HG02943 (cell line): ENCODE measurements at regions not wholly inside any gene's neighbourhood (a gene's known extent, or its start where the extent isn't known, plus 50 kb on each side); places are given as distances from the start of the nearest gene placed in this dataset.

ENCODE experiments used
- ATAC-seq: cut with Tn5 transposase; IDR thresholded peaks from one replicate; pipeline ENCODE4 v1.9.1; 2021; ENCODE audit warnings: mild to moderate bottlenecking, low read depth, moderate library complexity; ENCODE audit not compliant: unreplicated experiment

- no peak for ATAC-seq
Observed at GRCh38 chr13:40271271-40271885, 395.1 kb downstream of the FOXO1 start.

- no peak for ATAC-seq
Observed at GRCh38 chr13:40271931-40272775, 394.3 kb downstream of the FOXO1 start.

- ATAC-seq: no peak
Observed at GRCh38 chr13:40272776-40273139, 393.7 kb downstream of the FOXO1 start.

DNA sequence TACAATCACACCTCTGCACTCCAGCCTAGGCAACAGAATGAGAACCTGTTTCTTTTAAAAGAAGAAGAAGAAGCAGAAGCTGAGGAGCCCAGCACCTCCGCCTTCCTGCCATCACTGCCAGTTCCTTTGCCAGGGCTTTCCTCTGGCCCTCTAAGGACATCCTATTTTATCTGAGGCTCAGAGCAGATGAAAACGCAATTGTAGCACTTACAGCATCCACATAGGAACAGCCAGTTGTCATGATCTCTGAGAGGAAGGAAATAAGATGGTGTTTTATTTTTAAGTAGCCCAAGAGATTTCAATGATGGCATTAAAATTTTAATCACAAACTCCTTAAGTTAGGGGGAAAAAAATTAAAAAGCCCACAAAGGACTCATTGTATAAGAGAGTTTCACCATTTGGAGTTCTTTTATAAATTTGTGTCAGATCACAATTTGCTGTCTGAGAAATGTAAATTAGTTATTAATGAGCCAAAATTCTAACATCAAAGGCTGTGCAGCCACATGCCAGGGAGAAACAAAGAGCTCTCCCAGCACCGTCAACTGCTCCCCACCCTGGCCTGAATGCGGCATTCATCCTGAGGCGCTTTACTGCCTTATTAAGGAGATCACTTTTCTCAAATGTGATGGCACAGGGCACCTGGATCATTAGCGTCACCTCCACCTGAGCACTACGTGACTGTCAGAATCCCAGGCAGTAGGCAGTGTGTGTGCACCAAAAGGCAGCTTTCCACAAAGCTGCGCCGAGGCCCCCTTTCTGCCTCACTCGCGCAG lies 393.0 kb downstream of the FOXO1 start:
- no peak for ATAC-seq

- ATAC-seq: no peak
Observed at GRCh38 chr13:40274103-40274502, 392.3 kb downstream of the FOXO1 start.

DNA sequence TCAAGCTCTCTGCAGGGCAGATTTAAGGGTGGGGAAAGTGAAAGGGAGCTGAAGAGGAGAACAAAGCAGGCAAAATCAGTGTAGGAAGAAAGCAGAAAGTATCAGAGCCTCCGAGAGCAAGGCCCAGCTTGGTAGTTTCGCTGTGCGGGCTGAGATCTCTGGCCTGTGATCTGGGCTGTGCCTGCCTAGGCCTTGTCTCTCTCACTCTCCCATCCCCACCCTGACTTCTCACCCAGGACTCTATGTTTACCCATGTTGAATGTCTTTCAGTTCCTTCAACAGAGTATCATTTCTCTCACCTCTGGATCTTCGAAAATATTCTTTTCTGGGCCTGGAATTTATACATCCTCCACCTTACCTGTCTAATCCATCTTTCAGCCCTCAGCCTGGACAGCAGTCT lies 391.3 kb downstream of the FOXO1 start:
- no peak for ATAC-seq

DNA sequence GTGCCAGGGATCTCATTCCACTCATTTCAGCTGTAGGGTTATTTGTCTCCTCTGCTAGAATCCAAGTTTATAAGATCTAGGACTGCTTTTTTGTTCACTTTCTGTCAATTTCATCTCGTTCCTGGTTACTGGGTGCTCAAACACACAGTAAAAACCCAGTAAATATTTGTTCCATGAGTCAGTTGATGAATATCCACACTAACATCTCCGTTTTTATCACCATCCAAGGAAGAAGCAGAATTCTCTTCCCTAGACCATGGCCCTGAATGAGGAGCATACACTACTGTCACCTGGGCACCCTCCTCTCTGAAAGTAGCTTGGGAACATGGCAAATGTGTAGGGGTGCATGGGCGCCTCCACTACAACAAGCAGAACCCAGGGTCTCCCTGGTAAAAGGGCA lies 390.8 kb downstream of the FOXO1 start:
- no peak for ATAC-seq

GRCh38 chr13:40283666-40284065 lies 382.8 kb downstream of the FOXO1 start:
- no peak for ATAC-seq

- no peak for ATAC-seq
Observed at GRCh38 chr13:40285634-40286033, 380.8 kb downstream of the FOXO1 start.

DNA sequence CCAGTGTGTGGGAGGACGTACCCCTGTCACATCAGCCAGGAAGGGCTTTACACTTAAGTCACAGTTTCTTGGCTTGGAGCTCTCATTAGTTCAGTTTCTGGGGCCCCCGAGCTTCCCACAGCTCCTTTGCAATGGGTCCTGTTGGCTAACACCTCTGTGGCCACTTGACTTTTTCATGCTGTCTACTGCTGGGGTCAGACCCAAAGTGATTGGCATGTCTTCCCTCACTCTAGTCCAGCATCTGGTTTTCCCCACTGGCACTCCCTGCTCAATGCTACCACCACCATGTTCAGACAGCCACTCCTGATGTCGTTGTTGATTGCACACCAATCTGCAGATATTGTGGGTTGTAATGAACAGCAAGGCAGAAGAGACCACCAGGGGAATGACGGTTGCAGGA lies 379.0 kb downstream of the FOXO1 start:
- ATAC-seq: no peak

GRCh38 chr13:40288259-40288658 lies 378.2 kb downstream of the FOXO1 start:
- ATAC-seq: no peak

DNA sequence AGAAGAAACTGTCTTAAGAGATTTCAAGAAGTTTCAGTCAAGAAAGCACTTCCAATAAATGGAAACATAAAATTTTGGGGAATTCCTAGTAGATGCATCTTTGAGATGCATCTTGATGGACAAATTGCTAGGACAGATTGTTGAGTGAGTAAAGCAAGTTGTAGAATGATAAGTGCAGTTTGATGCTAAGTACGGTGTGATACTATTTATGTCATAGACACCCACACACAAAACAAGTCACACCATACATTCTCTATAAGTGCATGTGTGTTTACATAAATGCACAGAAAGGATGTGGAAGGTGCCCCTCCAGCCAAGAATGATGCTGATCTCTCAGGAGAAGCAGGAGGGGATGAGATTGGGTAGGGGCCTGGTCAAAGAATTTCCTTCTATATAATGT lies 375.7 kb downstream of the FOXO1 start:
- ATAC-seq: no peak

- ATAC-seq: no peak
Observed at GRCh38 chr13:40292108-40292507, 374.3 kb downstream of the FOXO1 start.

GRCh38 chr13:40292536-40292935 lies 373.9 kb downstream of the FOXO1 start:
- no peak for ATAC-seq

DNA sequence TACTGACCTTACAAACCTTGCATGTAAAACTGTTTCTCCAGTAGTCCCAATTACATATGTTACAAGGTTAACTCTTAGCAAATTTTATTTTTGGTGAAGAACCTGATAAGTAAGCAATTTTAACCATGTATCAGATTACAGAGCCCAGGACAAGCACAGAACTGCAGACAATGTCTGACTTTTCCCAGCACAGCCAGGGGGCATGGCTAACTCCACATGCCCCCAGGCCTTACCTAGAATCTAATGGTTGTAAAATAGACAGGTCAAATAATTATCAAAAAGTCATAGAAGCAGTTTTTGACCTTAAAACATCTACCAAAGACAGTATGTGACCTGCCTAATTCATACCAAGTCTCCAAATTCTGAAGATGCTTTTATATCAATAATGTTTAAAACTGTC lies 364.1 kb downstream of the FOXO1 start:
- ATAC-seq: no peak

DNA sequence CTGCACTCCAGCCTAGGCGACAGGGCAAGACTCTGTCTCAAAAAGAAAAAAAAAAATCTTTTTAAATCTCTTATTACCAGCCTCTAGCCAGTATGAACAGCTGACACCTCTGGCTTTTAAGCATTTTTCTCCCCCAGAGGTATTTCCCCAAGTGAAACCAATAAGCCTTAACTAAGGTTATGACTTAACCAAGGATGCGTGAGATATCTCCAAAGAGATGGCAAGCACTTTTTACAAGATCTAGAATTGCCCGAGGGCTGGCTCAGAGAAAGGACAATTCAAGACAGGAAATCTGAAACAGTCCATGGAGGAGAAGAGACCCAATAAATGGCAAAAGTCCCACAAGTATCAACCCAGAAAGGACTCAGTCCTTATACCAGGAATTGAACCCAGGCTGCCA lies 362.1 kb downstream of the FOXO1 start:
- ATAC-seq: no peak

- no peak for ATAC-seq
Observed at GRCh38 chr13:40306817-40307216, 359.6 kb downstream of the FOXO1 start.

GRCh38 chr13:40309881-40310280 lies 356.6 kb downstream of the FOXO1 start:
- ATAC-seq: no peak

GRCh38 chr13:40311356-40312101 lies 354.9 kb downstream of the FOXO1 start:
- no peak for ATAC-seq

DNA sequence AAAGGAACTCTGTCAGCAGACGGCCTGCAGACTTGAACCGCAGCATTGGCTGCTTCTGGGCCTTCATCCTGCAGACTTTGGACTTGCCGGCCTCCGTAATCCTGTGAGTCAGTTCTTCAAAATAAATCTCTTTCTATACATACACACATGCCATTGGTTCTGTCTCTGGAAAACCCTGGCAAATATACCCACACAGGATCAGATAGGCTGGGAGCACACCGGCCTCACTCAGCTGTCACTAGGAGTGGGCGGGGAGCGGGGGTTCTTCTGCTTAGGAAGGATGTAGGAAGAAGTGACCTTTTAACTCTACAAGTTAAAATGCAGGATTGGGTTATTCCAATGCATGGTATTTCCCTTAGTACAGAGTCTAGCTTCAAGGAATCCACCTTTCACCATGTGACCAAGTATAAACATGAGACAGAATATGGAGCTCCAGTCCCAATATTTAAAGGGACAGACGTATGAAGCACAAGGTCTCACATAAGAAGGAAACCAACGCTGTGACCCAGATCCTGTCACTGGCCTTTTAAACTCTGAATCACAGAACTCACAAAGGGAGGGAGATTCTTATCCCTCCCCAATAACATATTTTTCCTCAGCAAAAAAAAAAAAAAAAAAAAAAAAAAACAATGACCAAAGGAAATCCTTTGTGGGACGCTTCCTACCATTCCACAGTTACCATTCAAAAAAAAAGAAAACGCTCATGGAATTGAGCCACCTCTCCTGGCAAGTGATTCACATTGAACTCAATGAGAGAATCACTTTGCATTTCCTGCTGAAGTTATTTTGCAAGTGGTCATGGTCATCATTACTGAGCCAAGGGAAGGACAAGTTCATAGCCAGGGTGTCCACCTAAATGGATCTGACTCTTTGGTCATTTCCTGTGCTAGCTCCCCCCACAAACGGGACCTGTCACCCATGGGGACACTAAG lies 352.9 kb downstream of the FOXO1 start:
- ATAC-seq: no peak
